Activated naive CD8-positive, alpha-beta T cell treated with anti-CD3 and anti-CD28 coated beads, Interleukin-2, amount 50 U/mL, for 24 hours (primary cell): ENCODE measurements at regions not wholly inside any gene's neighbourhood (a gene's known extent, or its start where the extent isn't known, plus 50 kb on each side); places are given as distances from the start of the nearest gene placed in this dataset.

ENCODE experiments used
- ATAC-seq: fragments of 150-1000 bp; cut with Tn5 transposase; one replicate; pipeline ENCODE4 v1.10.0; 2021
- DNase-seq: peaks from one replicate; pipeline ENCODE4 v3.0.0; 2021
- H3K27ac Mint-ChIP-seq: one replicate; pipeline ENCODE4 v1.8.0; 2021; ENCODE audit warnings: mild to moderate bottlenecking, mixed read lengths
- H3K27me3 Mint-ChIP-seq: one replicate; pipeline ENCODE4 v1.8.0; 2021; ENCODE audit warnings: mixed read lengths
- H3K36me3 Mint-ChIP-seq: one replicate; pipeline ENCODE4 v1.8.0; 2021; ENCODE audit warnings: low read depth, mixed read lengths
- H3K4me1 Mint-ChIP-seq: one replicate; pipeline ENCODE4 v1.8.0; 2021; ENCODE audit warnings: mixed read lengths
- H3K4me3 Mint-ChIP-seq: one replicate; pipeline ENCODE4 v1.8.0; 2021; ENCODE audit warnings: mild to moderate bottlenecking, moderate library complexity, mixed read lengths
- H3K9me3 Mint-ChIP-seq: one replicate; pipeline ENCODE4 v1.8.0; 2021; ENCODE audit warnings: mixed read lengths

GRCh38 chr12:87383680-87384079, 645.5 kb downstream of the C12orf50 start:
- peaks cover 3% of the 10 kb centered on the region for H3K9me3 Mint-ChIP-seq
- H3K4me3 Mint-ChIP-seq, result no peak overlapping the region
- DNase-seq, result no peak
- no peaks in the 10 kb centered on the region for H3K27me3 Mint-ChIP-seq
- no peak overlapping the region for H3K27ac Mint-ChIP-seq
- no peaks in the 10 kb centered on the region for H3K36me3 Mint-ChIP-seq
- no peak for ATAC-seq
- no peaks in the 10 kb centered on the region for H3K4me1 Mint-ChIP-seq

- ATAC-seq (no peak), DNase-seq (no peak)
- H3K4me3 Mint-ChIP-seq, result no peak overlapping the region
- no peak overlapping the region for H3K27ac Mint-ChIP-seq
- no peaks in the 10 kb centered on the region for H3K36me3 Mint-ChIP-seq
- H3K9me3 Mint-ChIP-seq, result peaks cover 3% of the 10 kb centered on the region
- no peaks in the 10 kb centered on the region for H3K4me1 Mint-ChIP-seq
- H3K27me3 Mint-ChIP-seq, result no peaks in the 10 kb centered on the region
Measured at GRCh38 chr12:87382959-87383566, 646.1 kb downstream of the C12orf50 start.

- H3K27me3 Mint-ChIP-seq, result no peaks in the 10 kb centered on the region
Measured at GRCh38 chr12:87382436-87382835, 646.8 kb downstream of the C12orf50 start.

GRCh38 chr12:87381742-87382141, 647.5 kb downstream of the C12orf50 start:
- ATAC-seq (no peak), DNase-seq (no peak)
- H3K27me3 Mint-ChIP-seq, result no peaks in the 10 kb centered on the region
- H3K36me3 Mint-ChIP-seq, result no peaks in the 10 kb centered on the region
- no peak overlapping the region for H3K27ac Mint-ChIP-seq
- H3K9me3 Mint-ChIP-seq, result peaks cover under 1% of the 10 kb centered on the region
- H3K4me3 Mint-ChIP-seq, result no peak overlapping the region
- no peaks in the 10 kb centered on the region for H3K4me1 Mint-ChIP-seq

More at GRCh38 chr12:87382436-87382835, 646.8 kb downstream of the C12orf50 start:
- no peaks in the 10 kb centered on the region for H3K36me3 Mint-ChIP-seq
- H3K4me3 Mint-ChIP-seq, result no peak overlapping the region
- ATAC-seq, result no peak
- H3K4me1 Mint-ChIP-seq, result no peaks in the 10 kb centered on the region
- H3K9me3 Mint-ChIP-seq, result peaks cover 3% of the 10 kb centered on the region
- H3K27ac Mint-ChIP-seq, result no peak overlapping the region
- DNase-seq, result no peak

- Mint-ChIP-seq H3K36me3 (no peaks in the 10 kb centered on the region), H3K27ac (no peak overlapping the region), H3K4me1 (no peaks in the 10 kb centered on the region), H3K4me3 (no peak overlapping the region), H3K27me3 (no peaks in the 10 kb centered on the region), H3K9me3 (no peaks in the 10 kb centered on the region)
- DNase-seq (no peak), ATAC-seq (no peak)
Measured at GRCh38 chr12:87378526-87378925, 650.7 kb downstream of the C12orf50 start.

- no peak for ATAC-seq
- Mint-ChIP-seq H3K27me3 (no peaks in the 10 kb centered on the region), H3K4me1 (no peaks in the 10 kb centered on the region), H3K36me3 (no peaks in the 10 kb centered on the region), H3K4me3 (no peak overlapping the region), H3K9me3 (peaks cover 6% of the 10 kb centered on the region), H3K27ac (no peak overlapping the region)
- DNase-seq, result no peak
Measured at GRCh38 chr12:87376722-87377121, 652.5 kb downstream of the C12orf50 start.

- H3K36me3 Mint-ChIP-seq, result no peaks in the 10 kb centered on the region
- H3K27me3 Mint-ChIP-seq, result no peaks in the 10 kb centered on the region
- no peak overlapping the region for H3K4me3 Mint-ChIP-seq
- DNase-seq, result no peak
- H3K9me3 Mint-ChIP-seq, result peaks cover 18% of the 10 kb centered on the region
- H3K27ac Mint-ChIP-seq, result no peak overlapping the region
- no peaks in the 10 kb centered on the region for H3K4me1 Mint-ChIP-seq
- no peak for ATAC-seq
Measured at GRCh38 chr12:87369161-87369560, 660.0 kb downstream of the C12orf50 start.

- Mint-ChIP-seq H3K27me3 (no peaks in the 10 kb centered on the region), H3K4me3 (no peak overlapping the region), H3K4me1 (no peaks in the 10 kb centered on the region), H3K9me3 (peaks cover 24% of the 10 kb centered on the region), H3K36me3 (no peaks in the 10 kb centered on the region), H3K27ac (no peak overlapping the region)
- DNase-seq, result no peak
- ATAC-seq, result no peak
Measured at GRCh38 chr12:87368259-87368658, 660.9 kb downstream of the C12orf50 start.

- DNase-seq, result no peak
- no peaks in the 10 kb centered on the region for H3K36me3 Mint-ChIP-seq
- no peak overlapping the region for H3K4me3 Mint-ChIP-seq
- no peaks in the 10 kb centered on the region for H3K4me1 Mint-ChIP-seq
- no peaks in the 10 kb centered on the region for H3K27me3 Mint-ChIP-seq
- ATAC-seq, result no peak
- H3K27ac Mint-ChIP-seq, result no peak overlapping the region
- peaks cover 30% of the 10 kb centered on the region for H3K9me3 Mint-ChIP-seq
Measured at GRCh38 chr12:87365423-87365822, 663.8 kb downstream of the C12orf50 start.

GRCh38 chr12:87363497-87364084, 665.6 kb downstream of the C12orf50 start:
- H3K27me3 Mint-ChIP-seq, result no peaks in the 10 kb centered on the region
- H3K27ac Mint-ChIP-seq, result no peak overlapping the region
- no peaks in the 10 kb centered on the region for H3K4me1 Mint-ChIP-seq
- DNase-seq (no peak), ATAC-seq (no peak)
- H3K9me3 Mint-ChIP-seq, result peaks cover 39% of the 10 kb centered on the region
- no peaks in the 10 kb centered on the region for H3K36me3 Mint-ChIP-seq
- no peak overlapping the region for H3K4me3 Mint-ChIP-seq

- no peaks in the 10 kb centered on the region for H3K4me1 Mint-ChIP-seq
- no peak overlapping the region for H3K4me3 Mint-ChIP-seq
- no peaks in the 10 kb centered on the region for H3K27me3 Mint-ChIP-seq
- ATAC-seq (no peak), DNase-seq (no peak)
- no peaks in the 10 kb centered on the region for H3K36me3 Mint-ChIP-seq
- peaks cover 8% of the 10 kb centered on the region for H3K9me3 Mint-ChIP-seq
- H3K27ac Mint-ChIP-seq, result no peak overlapping the region
Measured at GRCh38 chr12:87349681-87350080, 679.5 kb downstream of the C12orf50 start.

GRCh38 chr12:87348071-87348470, 681.1 kb downstream of the C12orf50 start:
- no peaks in the 10 kb centered on the region for H3K4me1 Mint-ChIP-seq
- H3K9me3 Mint-ChIP-seq, result peaks cover 8% of the 10 kb centered on the region
- no peak for ATAC-seq
- H3K27ac Mint-ChIP-seq, result no peak overlapping the region
- no peak for DNase-seq
- no peaks in the 10 kb centered on the region for H3K27me3 Mint-ChIP-seq
- H3K4me3 Mint-ChIP-seq, result no peak overlapping the region
- H3K36me3 Mint-ChIP-seq, result no peaks in the 10 kb centered on the region

GRCh38 chr12:87344699-87345098, 684.5 kb downstream of the C12orf50 start:
- Mint-ChIP-seq H3K4me3 (no peak overlapping the region), H3K27me3 (no peaks in the 10 kb centered on the region), H3K9me3 (peaks cover 4% of the 10 kb centered on the region), H3K4me1 (no peaks in the 10 kb centered on the region), H3K36me3 (no peaks in the 10 kb centered on the region), H3K27ac (no peak overlapping the region)
- no peak for DNase-seq
- no peak for ATAC-seq

- ATAC-seq, result no peak
- Mint-ChIP-seq H3K27ac (no peak overlapping the region), H3K36me3 (no peaks in the 10 kb centered on the region), H3K27me3 (no peaks in the 10 kb centered on the region), H3K4me3 (no peak overlapping the region), H3K4me1 (no peaks in the 10 kb centered on the region), H3K9me3 (no peaks in the 10 kb centered on the region)
- DNase-seq, result no peak
Measured at GRCh38 chr12:87338681-87339080, 690.5 kb downstream of the C12orf50 start.

- no peak for ATAC-seq
- H3K4me1 Mint-ChIP-seq, result no peaks in the 10 kb centered on the region
- H3K36me3 Mint-ChIP-seq, result no peaks in the 10 kb centered on the region
- DNase-seq, result no peak
- H3K27ac Mint-ChIP-seq, result no peak overlapping the region
- H3K27me3 Mint-ChIP-seq, result no peaks in the 10 kb centered on the region
- H3K4me3 Mint-ChIP-seq, result no peak overlapping the region
- H3K9me3 Mint-ChIP-seq, result no peaks in the 10 kb centered on the region
Measured at GRCh38 chr12:87336814-87337336, 692.3 kb downstream of the C12orf50 start.
